ENCODE measurements at regions not wholly inside any gene's neighbourhood (a gene's known extent, or its start where the extent isn't known, plus 50 kb on each side); places are given as distances from the start of the nearest gene placed in this dataset.

DNA sequence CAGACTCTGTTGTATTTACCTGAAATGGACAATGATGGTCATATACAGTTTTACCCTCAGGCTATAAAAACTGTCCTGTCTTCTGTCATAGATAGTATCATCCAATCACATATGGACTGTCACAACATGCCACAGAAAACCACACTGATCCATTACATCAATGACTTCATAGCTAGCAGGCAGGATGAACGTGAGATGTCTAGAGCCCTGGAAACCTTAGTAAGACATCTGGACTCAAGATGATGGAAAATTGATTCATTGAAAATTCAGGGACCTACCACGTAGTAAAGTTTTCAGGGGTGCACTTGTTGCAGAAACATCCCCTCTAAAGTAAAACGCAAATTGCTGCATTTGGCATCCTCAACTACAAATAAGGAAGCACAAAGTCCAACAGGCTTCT lies 284.4 kb upstream of the RGMB start:
- H3K9me3 ChIP-seq (ENCODE audit: control insufficient read depth, insufficient read depth, low read depth, low read length), result no peaks in the 10 kb centered on the region
- in situ Hi-C loops (cut with HindIII; ENCODE audit: low pct_unique_long_range_greater_than_20kb, low sequenced_read_pairs), result no loop called here
- ChIA-PET POLR2A (no interaction called here), CTCF (no interaction called here)
- no peaks in the 10 kb centered on the region for H3K4me1 ChIP-seq (ENCODE audit: control insufficient read depth, insufficient read depth, low read length)
- no peaks in the 10 kb centered on the region for H3K27me3 ChIP-seq (ENCODE audit: control insufficient read depth, insufficient read depth, low read length)
- no TSS peak for BruUV-seq (replicated peaks)
- no peak for DNase-seq (ENCODE audit: low read depth, low spot score)
- intact Hi-C loops (cut with micrococcal nuclease; ENCODE audit: unreplicated experiment), result no loop called here
- TF ChIP-seq, protein P1, sequence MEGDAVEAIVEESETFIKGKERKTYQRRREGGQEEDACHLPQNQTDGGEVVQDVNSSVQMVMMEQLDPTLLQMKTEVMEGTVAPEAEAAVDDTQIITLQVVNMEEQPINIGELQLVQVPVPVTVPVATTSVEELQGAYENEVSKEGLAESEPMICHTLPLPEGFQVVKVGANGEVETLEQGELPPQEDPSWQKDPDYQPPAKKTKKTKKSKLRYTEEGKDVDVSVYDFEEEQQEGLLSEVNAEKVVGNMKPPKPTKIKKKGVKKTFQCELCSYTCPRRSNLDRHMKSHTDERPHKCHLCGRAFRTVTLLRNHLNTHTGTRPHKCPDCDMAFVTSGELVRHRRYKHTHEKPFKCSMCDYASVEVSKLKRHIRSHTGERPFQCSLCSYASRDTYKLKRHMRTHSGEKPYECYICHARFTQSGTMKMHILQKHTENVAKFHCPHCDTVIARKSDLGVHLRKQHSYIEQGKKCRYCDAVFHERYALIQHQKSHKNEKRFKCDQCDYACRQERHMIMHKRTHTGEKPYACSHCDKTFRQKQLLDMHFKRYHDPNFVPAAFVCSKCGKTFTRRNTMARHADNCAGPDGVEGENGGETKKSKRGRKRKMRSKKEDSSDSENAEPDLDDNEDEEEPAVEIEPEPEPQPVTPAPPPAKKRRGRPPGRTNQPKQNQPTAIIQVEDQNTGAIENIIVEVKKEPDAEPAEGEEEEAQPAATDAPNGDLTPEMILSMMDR (IDR thresholded peaks at IDR 0.05), result no peak
- TF ChIP-seq, protein P2, sequence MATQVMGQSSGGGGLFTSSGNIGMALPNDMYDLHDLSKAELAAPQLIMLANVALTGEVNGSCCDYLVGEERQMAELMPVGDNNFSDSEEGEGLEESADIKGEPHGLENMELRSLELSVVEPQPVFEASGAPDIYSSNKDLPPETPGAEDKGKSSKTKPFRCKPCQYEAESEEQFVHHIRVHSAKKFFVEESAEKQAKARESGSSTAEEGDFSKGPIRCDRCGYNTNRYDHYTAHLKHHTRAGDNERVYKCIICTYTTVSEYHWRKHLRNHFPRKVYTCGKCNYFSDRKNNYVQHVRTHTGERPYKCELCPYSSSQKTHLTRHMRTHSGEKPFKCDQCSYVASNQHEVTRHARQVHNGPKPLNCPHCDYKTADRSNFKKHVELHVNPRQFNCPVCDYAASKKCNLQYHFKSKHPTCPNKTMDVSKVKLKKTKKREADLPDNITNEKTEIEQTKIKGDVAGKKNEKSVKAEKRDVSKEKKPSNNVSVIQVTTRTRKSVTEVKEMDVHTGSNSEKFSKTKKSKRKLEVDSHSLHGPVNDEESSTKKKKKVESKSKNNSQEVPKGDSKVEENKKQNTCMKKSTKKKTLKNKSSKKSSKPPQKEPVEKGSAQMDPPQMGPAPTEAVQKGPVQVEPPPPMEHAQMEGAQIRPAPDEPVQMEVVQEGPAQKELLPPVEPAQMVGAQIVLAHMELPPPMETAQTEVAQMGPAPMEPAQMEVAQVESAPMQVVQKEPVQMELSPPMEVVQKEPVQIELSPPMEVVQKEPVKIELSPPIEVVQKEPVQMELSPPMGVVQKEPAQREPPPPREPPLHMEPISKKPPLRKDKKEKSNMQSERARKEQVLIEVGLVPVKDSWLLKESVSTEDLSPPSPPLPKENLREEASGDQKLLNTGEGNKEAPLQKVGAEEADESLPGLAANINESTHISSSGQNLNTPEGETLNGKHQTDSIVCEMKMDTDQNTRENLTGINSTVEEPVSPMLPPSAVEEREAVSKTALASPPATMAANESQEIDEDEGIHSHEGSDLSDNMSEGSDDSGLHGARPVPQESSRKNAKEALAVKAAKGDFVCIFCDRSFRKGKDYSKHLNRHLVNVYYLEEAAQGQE (IDR thresholded peaks at IDR 0.05; ENCODE audit: insufficient read depth in 1 of 2, low read depth in 2 of 2, low read length in 1 of 2), result no peak
- no peak for TF ChIP-seq POLR2AphosphoS5 (IDR thresholded peaks at IDR 0.05; ENCODE audit: low read depth, low read length)
- no peak for TF ChIP-seq SIN3A (IDR thresholded peaks at IDR 0.05; ENCODE audit: borderline replicate concordance, insufficient read depth, low read depth, low read length)
- TF ChIP-seq TCF7L2 (IDR thresholded peaks at IDR 0.05; ENCODE audit: low read depth, low read length), result no peak
- no peak overlapping the region for H3K4me3 ChIP-seq (ENCODE audit: low read depth in 2 of 2, low read length in 2 of 2)
- no peak for ATAC-seq
- H3K36me3 ChIP-seq (ENCODE audit: control insufficient read depth, insufficient read depth, low read length), result no peaks in the 10 kb centered on the region
- no peak overlapping the region for H3K27ac ChIP-seq (ENCODE audit: low read length)

DNA sequence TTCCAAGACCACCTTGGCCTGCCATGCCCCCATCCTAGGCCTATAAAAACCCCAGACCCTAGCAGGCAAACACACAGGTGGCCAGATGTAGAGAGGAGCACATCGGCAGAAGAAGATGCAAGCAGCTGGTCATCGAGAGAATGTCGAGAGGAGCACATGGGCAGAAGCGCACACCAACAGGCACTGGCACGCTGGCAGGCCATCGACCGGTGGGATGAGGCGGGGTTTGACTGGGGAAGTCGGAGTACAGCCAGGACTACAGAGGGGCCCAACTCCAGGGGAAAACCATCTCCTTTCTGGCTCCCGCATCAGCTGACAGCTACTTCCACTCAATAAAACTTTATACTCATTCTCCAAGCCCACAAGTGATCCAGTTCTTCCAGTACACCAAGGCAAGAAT lies 283.1 kb upstream of the RGMB start:
- no peak for ATAC-seq
- intact Hi-C loops (cut with micrococcal nuclease; ENCODE audit: unreplicated experiment), result no loop called here
- POLR2A ChIA-PET, result no interaction called here
- Histone ChIP-seq H3K4me3 (ENCODE audit: low read depth in 2 of 2, low read length in 2 of 2) (no peak overlapping the region), H3K9me3 (ENCODE audit: control insufficient read depth, insufficient read depth, low read depth, low read length) (no peaks in the 10 kb centered on the region), H3K4me1 (ENCODE audit: control insufficient read depth, insufficient read depth, low read length) (no peaks in the 10 kb centered on the region), H3K36me3 (ENCODE audit: control insufficient read depth, insufficient read depth, low read length) (no peaks in the 10 kb centered on the region), H3K27ac (ENCODE audit: low read length) (no peak overlapping the region), H3K27me3 (ENCODE audit: control insufficient read depth, insufficient read depth, low read length) (no peaks in the 10 kb centered on the region)
- DNase-seq (ENCODE audit: low read depth, low spot score), result no peak
- CTCF ChIA-PET, result no interaction called here
- TF ChIP-seq, protein P2 (IDR thresholded peaks at IDR 0.05; ENCODE audit: insufficient read depth in 1 of 2, low read depth in 2 of 2, low read length in 1 of 2), result no peak
- TF ChIP-seq, protein P1 (IDR thresholded peaks at IDR 0.05), result no peak
- TF ChIP-seq POLR2AphosphoS5 (IDR thresholded peaks at IDR 0.05; ENCODE audit: low read depth, low read length) (no peak), TCF7L2 (IDR thresholded peaks at IDR 0.05; ENCODE audit: low read depth, low read length) (no peak), SIN3A (IDR thresholded peaks at IDR 0.05; ENCODE audit: borderline replicate concordance, insufficient read depth, low read depth, low read length) (no peak)
- BruUV-seq (replicated peaks), result no TSS peak
- in situ Hi-C loops (cut with HindIII; ENCODE audit: low pct_unique_long_range_greater_than_20kb, low sequenced_read_pairs), result no loop called here
